Osteocyte (in vitro differentiated cells): ENCODE measurements at regions not wholly inside any gene's neighbourhood (a gene's known extent, or its start where the extent isn't known, plus 50 kb on each side); places are given as distances from the start of the nearest gene placed in this dataset.

Experiments used
- DNase-seq: peaks from one replicate; pipeline ENCODE4 v3.0.0; 2021; ENCODE audit warnings: mixed read lengths; ENCODE audit not compliant: unreplicated experiment; ENCODE audit errors: extremely low spot score
- H3K27ac Mint-ChIP-seq: one replicate; pipeline ENCODE4 v1.8.0; 2021; ENCODE audit warnings: mild to moderate bottlenecking, mixed read lengths; ENCODE audit not compliant: unreplicated experiment
- H3K27me3 Mint-ChIP-seq: one replicate; pipeline ENCODE4 v1.8.0; 2021; ENCODE audit warnings: mixed read lengths; ENCODE audit not compliant: unreplicated experiment
- H3K36me3 Mint-ChIP-seq: one replicate; pipeline ENCODE4 v1.8.0; 2021; ENCODE audit warnings: mixed read lengths; ENCODE audit not compliant: unreplicated experiment
- H3K4me1 Mint-ChIP-seq: one replicate; pipeline ENCODE4 v1.8.0; 2021; ENCODE audit warnings: mixed read lengths; ENCODE audit not compliant: unreplicated experiment
- H3K4me3 Mint-ChIP-seq: one replicate; pipeline ENCODE4 v1.8.0; 2021; ENCODE audit warnings: mild to moderate bottlenecking, moderate library complexity, mixed read lengths; ENCODE audit not compliant: unreplicated experiment
- H3K9me3 Mint-ChIP-seq: one replicate; pipeline ENCODE4 v1.8.0; 2021; ENCODE audit warnings: mixed read lengths; ENCODE audit not compliant: unreplicated experiment
- CTCF ChIP-seq: fragments of 200-600 bp; sonication (generic); IDR thresholded peaks from 2 replicates; pipeline ENCODE4 v1.5.0; 2021; ENCODE audit warnings: antibody characterized with exemption, mild to moderate bottlenecking, moderate library complexity

GRCh38 chr17:71546419-71546818 lies 574.4 kb upstream of the SOX9 start:
- Mint-ChIP-seq H3K4me1 (no peaks in the 10 kb centered on the region), H3K27ac (no peak overlapping the region), H3K9me3 (no peaks in the 10 kb centered on the region), H3K36me3 (no peaks in the 10 kb centered on the region), H3K4me3 (no peak overlapping the region), H3K27me3 (no peaks in the 10 kb centered on the region)
- DNase-seq: no peak
- no peak for TF ChIP-seq CTCF

- no peak for DNase-seq
- no peaks in the 10 kb centered on the region for H3K27me3 Mint-ChIP-seq
- H3K27ac Mint-ChIP-seq: no peak overlapping the region
- H3K9me3 Mint-ChIP-seq: no peaks in the 10 kb centered on the region
- H3K36me3 Mint-ChIP-seq: no peaks in the 10 kb centered on the region
- no peak for TF ChIP-seq CTCF
- no peaks in the 10 kb centered on the region for H3K4me1 Mint-ChIP-seq
- H3K4me3 Mint-ChIP-seq: no peak overlapping the region
These were observed 572.9 kb upstream of the SOX9 start for GRCh38 chr17:71547904-71548303.

GRCh38 chr17:71548540-71549190 lies 572.2 kb upstream of the SOX9 start:
- Mint-ChIP-seq H3K4me1 (no peaks in the 10 kb centered on the region), H3K4me3 (no peak overlapping the region), H3K27me3 (no peaks in the 10 kb centered on the region), H3K27ac (no peak overlapping the region), H3K9me3 (no peaks in the 10 kb centered on the region), H3K36me3 (no peaks in the 10 kb centered on the region)
- no peak for DNase-seq
- TF ChIP-seq CTCF: no peak

GRCh38 chr17:71550675-71551074 lies 570.1 kb upstream of the SOX9 start:
- Mint-ChIP-seq H3K4me1 (no peaks in the 10 kb centered on the region), H3K36me3 (no peaks in the 10 kb centered on the region), H3K9me3 (no peaks in the 10 kb centered on the region), H3K4me3 (no peak overlapping the region), H3K27me3 (peaks cover 2% of the 10 kb centered on the region), H3K27ac (no peak overlapping the region)
- no peak for TF ChIP-seq CTCF
- no peak for DNase-seq

GRCh38 chr17:71553381-71553780 lies 567.4 kb upstream of the SOX9 start:
- Mint-ChIP-seq H3K27ac (no peak overlapping the region), H3K36me3 (no peaks in the 10 kb centered on the region), H3K4me1 (no peaks in the 10 kb centered on the region), H3K27me3 (peaks cover 2% of the 10 kb centered on the region), H3K9me3 (no peaks in the 10 kb centered on the region), H3K4me3 (no peak overlapping the region)
- DNase-seq: no peak
- no peak for TF ChIP-seq CTCF
